Fibroblast of mammary gland (primary cell): ENCODE measurements at regions not wholly inside any gene's neighbourhood (a gene's known extent, or its start where the extent isn't known, plus 50 kb on each side); places are given as distances from the start of the nearest gene placed in this dataset.

Source experiments
- DNase-seq: peaks from one replicate; pipeline ENCODE4 v3.0.0-alpha.2; 2010; ENCODE audit warnings: low read depth
- H3K4me3 ChIP-seq: 2 replicates; pipeline ENCODE4 v1.5.1; 2011; ENCODE audit warnings: low read depth, mild to moderate bottlenecking, low read length, moderate library complexity; ENCODE audit not compliant: control insufficient read depth
- CTCF ChIP-seq: conservative IDR thresholded peaks from 2 replicates; pipeline ENCODE4 v1.5.1; 2011; ENCODE audit warnings: low read depth, low read length, inconsistent platforms; ENCODE audit not compliant: control insufficient read depth, insufficient read depth

- no peak for TF ChIP-seq CTCF
- DNase-seq, result no peak
Measured at GRCh38 chr11:130635937-130636630, 187.6 kb downstream of the ADAMTS15 start.

DNA sequence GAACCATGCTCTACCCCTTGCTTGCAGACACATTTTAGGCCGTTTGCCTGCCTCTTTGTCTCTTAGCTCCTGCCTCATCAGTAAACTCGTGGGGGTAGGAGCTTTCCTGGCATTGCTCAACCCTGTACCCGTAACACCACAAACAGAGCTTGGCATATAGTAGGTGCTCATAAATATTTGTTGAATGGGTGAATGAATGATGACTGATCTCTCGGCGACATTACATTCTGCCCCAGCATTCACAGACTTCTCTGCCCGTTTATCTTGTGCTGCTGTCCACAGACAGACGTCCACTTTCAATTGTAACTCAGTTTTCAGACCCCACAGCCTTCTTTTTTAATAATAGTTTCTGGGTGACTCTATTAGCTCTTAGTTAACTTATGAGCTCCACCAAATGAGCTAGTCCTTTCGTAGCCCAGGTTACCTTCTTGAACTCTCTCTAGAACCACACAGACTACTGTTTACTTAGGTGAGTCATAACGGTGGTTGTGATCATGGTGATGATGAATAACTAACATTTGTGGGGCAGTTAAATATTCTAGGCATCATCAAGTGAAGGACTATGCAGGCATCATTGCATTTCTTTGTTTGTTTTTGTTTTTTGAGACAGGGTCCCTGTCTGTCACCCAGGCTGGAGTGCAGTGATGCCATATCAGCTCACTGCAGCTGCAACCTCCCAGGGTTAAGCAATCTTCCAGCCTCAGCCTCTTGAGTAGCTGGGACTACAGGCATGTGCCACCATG lies 188.4 kb downstream of the ADAMTS15 start:
- no peak for TF ChIP-seq CTCF
- no peak overlapping the region for H3K4me3 ChIP-seq
- peak; percentile 93 for DNase-seq

More at GRCh38 chr11:130635937-130636630, 187.6 kb downstream of the ADAMTS15 start:
- no peak overlapping the region for H3K4me3 ChIP-seq

GRCh38 chr11:130637566-130637965 lies 189.1 kb downstream of the ADAMTS15 start:
- DNase-seq, result no peak
- no peak for TF ChIP-seq CTCF
- no peak overlapping the region for H3K4me3 ChIP-seq

- DNase-seq, result no peak
- TF ChIP-seq CTCF, result no peak
- no peak overlapping the region for H3K4me3 ChIP-seq
Measured at GRCh38 chr11:130638033-130638432, 189.6 kb downstream of the ADAMTS15 start.

DNA sequence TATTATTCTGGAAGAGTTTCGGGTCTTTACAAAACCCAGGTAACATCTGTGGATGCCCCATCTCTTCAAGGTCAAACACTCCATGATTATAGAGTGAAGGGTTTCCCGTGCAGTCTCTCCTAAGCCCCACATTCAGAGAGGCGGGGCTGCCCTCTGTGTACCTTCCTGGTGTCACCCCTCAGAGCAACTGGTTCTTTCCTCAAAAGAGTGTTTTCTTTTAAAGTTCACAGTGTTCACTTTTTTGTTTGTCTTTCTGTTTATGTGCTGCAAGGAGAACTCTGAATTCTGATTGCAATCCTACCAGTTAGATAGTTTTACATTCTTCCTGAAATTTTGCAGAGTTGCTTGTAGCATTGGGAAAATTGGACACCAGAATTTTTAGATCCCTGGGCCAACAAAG lies 190.2 kb downstream of the ADAMTS15 start:
- no peak overlapping the region for H3K4me3 ChIP-seq
- no peak for DNase-seq
- TF ChIP-seq CTCF, result no peak

- TF ChIP-seq CTCF, result no peak
- no peak for DNase-seq
- H3K4me3 ChIP-seq, result no peak overlapping the region
Measured at GRCh38 chr11:130639369-130639768, 190.9 kb downstream of the ADAMTS15 start.
